ENCODE measurements at regions not wholly inside any gene's neighbourhood (a gene's known extent, or its start where the extent isn't known, plus 50 kb on each side); places are given as distances from the start of the nearest gene placed in this dataset.

DNA sequence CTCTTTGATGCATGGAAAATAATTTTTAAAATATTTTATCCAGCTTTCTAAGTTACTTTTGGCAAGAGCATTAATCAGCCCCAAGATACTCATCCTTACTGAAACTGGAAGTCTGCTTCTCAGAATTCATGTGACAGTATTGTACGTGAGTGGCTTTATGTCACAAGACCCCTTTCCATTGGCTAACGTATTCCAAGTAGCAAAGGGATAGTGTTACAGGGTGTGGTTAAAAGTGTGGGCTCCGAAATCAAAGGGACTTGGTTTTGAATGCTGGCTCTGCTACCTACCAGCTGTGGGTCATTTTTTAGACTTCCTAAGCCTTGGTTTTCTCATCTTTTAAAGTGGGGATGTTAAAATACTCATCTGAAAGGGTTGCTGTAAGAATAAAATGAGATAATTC is 91.7 kb downstream of the RHOU start:
- Histone ChIP-seq H3K27ac (ENCODE audit: extremely low read length, insufficient read depth, low read length) (no peak overlapping the region), H3K4me1 (ENCODE audit: insufficient read depth, low read length) (peaks cover 78% of the 10 kb centered on the region), H3K36me3 (replicated peaks in 1 of 2; ENCODE audit: control insufficient read depth in 1 of 2, insufficient read depth in 2 of 2, low read length in 2 of 2) (no peaks in the 10 kb centered on the region), H3K27me3 (ENCODE audit: control insufficient read depth in 1 of 2, insufficient read depth in 2 of 2, low read length in 2 of 2) (no peaks in the 10 kb centered on the region), H4K20me1 (ENCODE audit: insufficient read depth, low read length) (no peaks in the 10 kb centered on the region), H3K4me3 (replicated peaks in 1 of 3; ENCODE audit: insufficient read depth in 1 of 3, low read depth in 2 of 3, low read length in 3 of 3) (no peak overlapping the region), H3K79me2 (ENCODE audit: insufficient read depth, low read length) (no peaks in the 10 kb centered on the region), H3K4me2 (ENCODE audit: low read depth, low read length) (no peak overlapping the region), H3K9me3 (ENCODE audit: low read length) (no peaks in the 10 kb centered on the region), H2AFZ (ENCODE audit: low read length) (no peak overlapping the region), H3K9ac (ENCODE audit: insufficient read depth, low read depth, low read length) (no peak overlapping the region)
- ChIA-PET CTCF (ENCODE audit: low intra/inter-chr PET ratio, low total read pairs) (no interaction called here), POLR2A (interaction anchor here (3.1 kb wide), 1 partner anchor 11 kb away, joined by 17 read pairs; no protein-coding TSS in a partner anchor)
- 92% methylated on average over 3 of the region's 3 CpGs for WGBS (ENCODE audit: low lambda C conversion rate)
- BruUV-seq (replicated peaks), result no TSS peak
- intact Hi-C loops (cut with micrococcal nuclease; ENCODE audit: unreplicated experiment) (no loop called here), in situ Hi-C loops (cut with HindIII; ENCODE audit: extremely low pct_ligation_motif_present, low pct_unique_long_range_greater_than_20kb) (no loop called here)
- TF ChIP-seq SATB2 (CRISPR knock-in tag; IDR thresholded peaks at IDR 0.05) (no peak), JUNB (CRISPR knock-in tag; IDR thresholded peaks at IDR 0.05; ENCODE audit: borderline replicate concordance) (no peak), MBNL3 (CRISPR knock-in tag; conservative IDR thresholded peaks at IDR 0.05) (no peak), IRX3 (CRISPR knock-in tag; IDR thresholded peaks at IDR 0.05; ENCODE audit: borderline replicate concordance, low read depth) (no peak), ARHGAP35 (CRISPR knock-in tag; IDR thresholded peaks at IDR 0.05; ENCODE audit: borderline replicate concordance) (no peak), ZNF224 (CRISPR knock-in tag; IDR thresholded peaks at IDR 0.05) (no peak), ZBTB21 (CRISPR knock-in tag; IDR thresholded peaks at IDR 0.05) (no peak), ZKSCAN8 (CRISPR knock-in tag; IDR thresholded peaks at IDR 0.05; ENCODE audit: borderline replicate concordance) (no peak)
- TF ChIP-seq, protein P1, sequence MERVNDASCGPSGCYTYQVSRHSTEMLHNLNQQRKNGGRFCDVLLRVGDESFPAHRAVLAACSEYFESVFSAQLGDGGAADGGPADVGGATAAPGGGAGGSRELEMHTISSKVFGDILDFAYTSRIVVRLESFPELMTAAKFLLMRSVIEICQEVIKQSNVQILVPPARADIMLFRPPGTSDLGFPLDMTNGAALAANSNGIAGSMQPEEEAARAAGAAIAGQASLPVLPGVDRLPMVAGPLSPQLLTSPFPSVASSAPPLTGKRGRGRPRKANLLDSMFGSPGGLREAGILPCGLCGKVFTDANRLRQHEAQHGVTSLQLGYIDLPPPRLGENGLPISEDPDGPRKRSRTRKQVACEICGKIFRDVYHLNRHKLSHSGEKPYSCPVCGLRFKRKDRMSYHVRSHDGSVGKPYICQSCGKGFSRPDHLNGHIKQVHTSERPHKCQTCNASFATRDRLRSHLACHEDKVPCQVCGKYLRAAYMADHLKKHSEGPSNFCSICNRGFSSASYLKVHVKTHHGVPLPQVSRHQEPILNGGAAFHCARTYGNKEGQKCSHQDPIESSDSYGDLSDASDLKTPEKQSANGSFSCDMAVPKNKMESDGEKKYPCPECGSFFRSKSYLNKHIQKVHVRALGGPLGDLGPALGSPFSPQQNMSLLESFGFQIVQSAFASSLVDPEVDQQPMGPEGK (CRISPR knock-in tag; IDR thresholded peaks at IDR 0.05), result no peak
- TF ChIP-seq, protein P2, sequence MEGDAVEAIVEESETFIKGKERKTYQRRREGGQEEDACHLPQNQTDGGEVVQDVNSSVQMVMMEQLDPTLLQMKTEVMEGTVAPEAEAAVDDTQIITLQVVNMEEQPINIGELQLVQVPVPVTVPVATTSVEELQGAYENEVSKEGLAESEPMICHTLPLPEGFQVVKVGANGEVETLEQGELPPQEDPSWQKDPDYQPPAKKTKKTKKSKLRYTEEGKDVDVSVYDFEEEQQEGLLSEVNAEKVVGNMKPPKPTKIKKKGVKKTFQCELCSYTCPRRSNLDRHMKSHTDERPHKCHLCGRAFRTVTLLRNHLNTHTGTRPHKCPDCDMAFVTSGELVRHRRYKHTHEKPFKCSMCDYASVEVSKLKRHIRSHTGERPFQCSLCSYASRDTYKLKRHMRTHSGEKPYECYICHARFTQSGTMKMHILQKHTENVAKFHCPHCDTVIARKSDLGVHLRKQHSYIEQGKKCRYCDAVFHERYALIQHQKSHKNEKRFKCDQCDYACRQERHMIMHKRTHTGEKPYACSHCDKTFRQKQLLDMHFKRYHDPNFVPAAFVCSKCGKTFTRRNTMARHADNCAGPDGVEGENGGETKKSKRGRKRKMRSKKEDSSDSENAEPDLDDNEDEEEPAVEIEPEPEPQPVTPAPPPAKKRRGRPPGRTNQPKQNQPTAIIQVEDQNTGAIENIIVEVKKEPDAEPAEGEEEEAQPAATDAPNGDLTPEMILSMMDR (CRISPR knock-in tag; IDR thresholded peaks at IDR 0.05), result no peak
- TF ChIP-seq, protein P3, sequence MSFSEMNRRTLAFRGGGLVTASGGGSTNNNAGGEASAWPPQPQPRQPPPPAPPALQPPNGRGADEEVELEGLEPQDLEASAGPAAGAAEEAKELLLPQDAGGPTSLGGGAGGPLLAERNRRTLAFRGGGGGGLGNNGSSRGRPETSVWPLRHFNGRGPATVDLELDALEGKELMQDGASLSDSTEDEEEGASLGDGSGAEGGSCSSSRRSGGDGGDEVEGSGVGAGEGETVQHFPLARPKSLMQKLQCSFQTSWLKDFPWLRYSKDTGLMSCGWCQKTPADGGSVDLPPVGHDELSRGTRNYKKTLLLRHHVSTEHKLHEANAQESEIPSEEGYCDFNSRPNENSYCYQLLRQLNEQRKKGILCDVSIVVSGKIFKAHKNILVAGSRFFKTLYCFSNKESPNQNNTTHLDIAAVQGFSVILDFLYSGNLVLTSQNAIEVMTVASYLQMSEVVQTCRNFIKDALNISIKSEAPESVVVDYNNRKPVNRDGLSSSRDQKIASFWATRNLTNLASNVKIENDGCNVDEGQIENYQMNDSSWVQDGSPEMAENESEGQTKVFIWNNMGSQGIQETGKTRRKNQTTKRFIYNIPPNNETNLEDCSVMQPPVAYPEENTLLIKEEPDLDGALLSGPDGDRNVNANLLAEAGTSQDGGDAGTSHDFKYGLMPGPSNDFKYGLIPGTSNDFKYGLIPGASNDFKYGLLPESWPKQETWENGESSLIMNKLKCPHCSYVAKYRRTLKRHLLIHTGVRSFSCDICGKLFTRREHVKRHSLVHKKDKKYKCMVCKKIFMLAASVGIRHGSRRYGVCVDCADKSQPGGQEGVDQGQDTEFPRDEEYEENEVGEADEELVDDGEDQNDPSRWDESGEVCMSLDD (CRISPR knock-in tag; IDR thresholded peaks at IDR 0.05; ENCODE audit: borderline replicate concordance), result no peak
- TF ChIP-seq, protein P4, sequence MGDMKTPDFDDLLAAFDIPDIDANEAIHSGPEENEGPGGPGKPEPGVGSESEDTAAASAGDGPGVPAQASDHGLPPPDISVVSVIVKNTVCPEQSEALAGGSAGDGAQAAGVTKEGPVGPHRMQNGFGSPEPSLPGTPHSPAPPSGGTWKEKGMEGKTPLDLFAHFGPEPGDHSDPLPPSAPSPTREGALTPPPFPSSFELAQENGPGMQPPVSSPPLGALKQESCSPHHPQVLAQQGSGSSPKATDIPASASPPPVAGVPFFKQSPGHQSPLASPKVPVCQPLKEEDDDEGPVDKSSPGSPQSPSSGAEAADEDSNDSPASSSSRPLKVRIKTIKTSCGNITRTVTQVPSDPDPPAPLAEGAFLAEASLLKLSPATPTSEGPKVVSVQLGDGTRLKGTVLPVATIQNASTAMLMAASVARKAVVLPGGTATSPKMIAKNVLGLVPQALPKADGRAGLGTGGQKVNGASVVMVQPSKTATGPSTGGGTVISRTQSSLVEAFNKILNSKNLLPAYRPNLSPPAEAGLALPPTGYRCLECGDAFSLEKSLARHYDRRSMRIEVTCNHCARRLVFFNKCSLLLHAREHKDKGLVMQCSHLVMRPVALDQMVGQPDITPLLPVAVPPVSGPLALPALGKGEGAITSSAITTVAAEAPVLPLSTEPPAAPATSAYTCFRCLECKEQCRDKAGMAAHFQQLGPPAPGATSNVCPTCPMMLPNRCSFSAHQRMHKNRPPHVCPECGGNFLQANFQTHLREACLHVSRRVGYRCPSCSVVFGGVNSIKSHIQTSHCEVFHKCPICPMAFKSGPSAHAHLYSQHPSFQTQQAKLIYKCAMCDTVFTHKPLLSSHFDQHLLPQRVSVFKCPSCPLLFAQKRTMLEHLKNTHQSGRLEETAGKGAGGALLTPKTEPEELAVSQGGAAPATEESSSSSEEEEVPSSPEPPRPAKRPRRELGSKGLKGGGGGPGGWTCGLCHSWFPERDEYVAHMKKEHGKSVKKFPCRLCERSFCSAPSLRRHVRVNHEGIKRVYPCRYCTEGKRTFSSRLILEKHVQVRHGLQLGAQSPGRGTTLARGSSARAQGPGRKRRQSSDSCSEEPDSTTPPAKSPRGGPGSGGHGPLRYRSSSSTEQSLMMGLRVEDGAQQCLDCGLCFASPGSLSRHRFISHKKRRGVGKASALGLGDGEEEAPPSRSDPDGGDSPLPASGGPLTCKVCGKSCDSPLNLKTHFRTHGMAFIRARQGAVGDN (CRISPR knock-in tag; IDR thresholded peaks at IDR 0.05), result no peak
- FAIRE-seq (no peak), DNase-seq (ENCODE audit: low spot score) (no peak), ATAC-seq (no peak)

All from HepG2 (cell line).